ENCODE measurements at regions not wholly inside any gene's neighbourhood (a gene's known extent, or its start where the extent isn't known, plus 50 kb on each side); places are given as distances from the start of the nearest gene placed in this dataset.

GRCh38 chr3:28575746-28576613, 227.4 kb upstream of the AZI2 start:
- Mint-ChIP-seq H3K27me3 (peaks cover 70% of the 10 kb centered on the region), H3K4me1 (peaks cover 8% of the 10 kb centered on the region), H3K9me3 (no peaks in the 10 kb centered on the region), H3K27ac (no peak overlapping the region), H3K4me3 (peak overlapping the region in 1 of 2 donors; percentile 13)
- no peak for DNase-seq
- ATAC-seq = peak; percentile 41

GRCh38 chr3:28576614-28577200, 228.1 kb upstream of the AZI2 start:
- H3K27me3 Mint-ChIP-seq = peaks cover 73% of the 10 kb centered on the region
- ATAC-seq = peak; percentile 44
- H3K9me3 Mint-ChIP-seq = no peaks in the 10 kb centered on the region
- H3K4me1 Mint-ChIP-seq = peaks cover 8% of the 10 kb centered on the region
- no peak for DNase-seq
- H3K4me3 Mint-ChIP-seq = peak overlapping the region in 1 of 2 donors; percentile 13
- no peak overlapping the region for H3K27ac Mint-ChIP-seq

- Mint-ChIP-seq H3K9me3 (no peaks in the 10 kb centered on the region), H3K27me3 (peaks cover 75% of the 10 kb centered on the region), H3K4me1 (peaks cover 8% of the 10 kb centered on the region), H3K4me3 (no peak overlapping the region), H3K27ac (no peak overlapping the region)
- ATAC-seq (no peak), DNase-seq (no peak)
These were observed 229.4 kb upstream of the AZI2 start for GRCh38 chr3:28577941-28578500.

- DNase-seq (no peak), ATAC-seq (no peak)
- Mint-ChIP-seq H3K27ac (no peak overlapping the region), H3K27me3 (peaks cover 8% of the 10 kb centered on the region), H3K4me3 (no peak overlapping the region), H3K9me3 (no peaks in the 10 kb centered on the region), H3K4me1 (no peaks in the 10 kb centered on the region)
These were observed 237.7 kb upstream of the AZI2 start for GRCh38 chr3:28586325-28586724.

- no peaks in the 10 kb centered on the region for H3K27me3 Mint-ChIP-seq
- DNase-seq (no peak), ATAC-seq (no peak)
- no peaks in the 10 kb centered on the region for H3K9me3 Mint-ChIP-seq
- no peak overlapping the region for H3K27ac Mint-ChIP-seq
- no peak overlapping the region for H3K4me3 Mint-ChIP-seq
- no peaks in the 10 kb centered on the region for H3K4me1 Mint-ChIP-seq
These were observed 239.1 kb upstream of the AZI2 start for GRCh38 chr3:28587723-28588122.

- no peak for DNase-seq
- ATAC-seq = no peak
- Mint-ChIP-seq H3K27me3 (no peaks in the 10 kb centered on the region), H3K4me3 (no peak overlapping the region), H3K9me3 (no peaks in the 10 kb centered on the region), H3K4me1 (no peaks in the 10 kb centered on the region), H3K27ac (no peak overlapping the region)
These were observed 241.6 kb upstream of the AZI2 start for GRCh38 chr3:28590216-28590615.

GRCh38 chr3:28590860-28591259, 242.2 kb upstream of the AZI2 start:
- no peak for DNase-seq
- H3K27ac Mint-ChIP-seq = no peak overlapping the region
- H3K4me1 Mint-ChIP-seq = no peaks in the 10 kb centered on the region
- no peaks in the 10 kb centered on the region for H3K27me3 Mint-ChIP-seq
- no peaks in the 10 kb centered on the region for H3K9me3 Mint-ChIP-seq
- ATAC-seq = no peak
- no peak overlapping the region for H3K4me3 Mint-ChIP-seq

- no peaks in the 10 kb centered on the region for H3K27me3 Mint-ChIP-seq
- DNase-seq (no peak), ATAC-seq (no peak)
- H3K27ac Mint-ChIP-seq = no peak overlapping the region
- no peaks in the 10 kb centered on the region for H3K4me1 Mint-ChIP-seq
- H3K9me3 Mint-ChIP-seq = peaks cover 0 to 9% of the 10 kb centered on the region in 2 donors
- H3K4me3 Mint-ChIP-seq = no peak overlapping the region
These were observed 246.7 kb upstream of the AZI2 start for GRCh38 chr3:28595372-28595771.

- Mint-ChIP-seq H3K4me1 (no peaks in the 10 kb centered on the region), H3K4me3 (no peak overlapping the region), H3K27ac (no peak overlapping the region), H3K27me3 (peaks cover 9% of the 10 kb centered on the region), H3K9me3 (peaks cover 0 to 9% of the 10 kb centered on the region in 2 donors)
- ATAC-seq (no peak), DNase-seq (no peak)
These were observed 248.8 kb upstream of the AZI2 start for GRCh38 chr3:28597452-28597851.

GRCh38 chr3:28598165-28598564, 249.5 kb upstream of the AZI2 start:
- H3K4me3 Mint-ChIP-seq = no peak overlapping the region
- H3K27ac Mint-ChIP-seq = no peak overlapping the region
- H3K9me3 Mint-ChIP-seq = peaks cover 0 to 9% of the 10 kb centered on the region in 2 donors
- peaks cover 9% of the 10 kb centered on the region for H3K27me3 Mint-ChIP-seq
- ATAC-seq (no peak), DNase-seq (no peak)
- H3K4me1 Mint-ChIP-seq = no peaks in the 10 kb centered on the region

- ATAC-seq (no peak), DNase-seq (no peak)
- Mint-ChIP-seq H3K27ac (peak overlapping the region in 1 of 2 donors; percentile 56), H3K4me3 (no peak overlapping the region), H3K4me1 (no peaks in the 10 kb centered on the region), H3K27me3 (peaks cover 9% of the 10 kb centered on the region), H3K9me3 (peaks cover 0 to 9% of the 10 kb centered on the region in 2 donors)
These were observed 252.7 kb upstream of the AZI2 start for GRCh38 chr3:28601291-28601690.

GRCh38 chr3:28606283-28606682, 257.7 kb upstream of the AZI2 start:
- no peak for ATAC-seq
- Mint-ChIP-seq H3K27ac (no peak overlapping the region), H3K4me1 (no peaks in the 10 kb centered on the region), H3K9me3 (no peaks in the 10 kb centered on the region), H3K27me3 (peaks cover 2% of the 10 kb centered on the region), H3K4me3 (no peak overlapping the region)
- DNase-seq = no peak

- Mint-ChIP-seq H3K27ac (no peak overlapping the region), H3K4me3 (no peak overlapping the region), H3K4me1 (no peaks in the 10 kb centered on the region), H3K9me3 (no peaks in the 10 kb centered on the region), H3K27me3 (no peaks in the 10 kb centered on the region)
- no peak for ATAC-seq
- no peak for DNase-seq
These were observed 263.6 kb upstream of the AZI2 start for GRCh38 chr3:28612232-28612631.

- DNase-seq (no peak), ATAC-seq (no peak)
- Mint-ChIP-seq H3K4me3 (no peak overlapping the region), H3K9me3 (no peaks in the 10 kb centered on the region), H3K27ac (no peak overlapping the region), H3K27me3 (no peaks in the 10 kb centered on the region), H3K4me1 (no peaks in the 10 kb centered on the region)
These were observed 265.0 kb upstream of the AZI2 start for GRCh38 chr3:28613511-28614106.

GRCh38 chr3:28615071-28615470, 266.4 kb upstream of the AZI2 start:
- ATAC-seq = no peak
- no peak for DNase-seq
- H3K27me3 Mint-ChIP-seq = no peaks in the 10 kb centered on the region
- no peaks in the 10 kb centered on the region for H3K4me1 Mint-ChIP-seq
- H3K4me3 Mint-ChIP-seq = no peak overlapping the region
- no peaks in the 10 kb centered on the region for H3K9me3 Mint-ChIP-seq
- no peak overlapping the region for H3K27ac Mint-ChIP-seq

GRCh38 chr3:28615971-28616370, 267.3 kb upstream of the AZI2 start:
- ATAC-seq (no peak), DNase-seq (no peak)
- Mint-ChIP-seq H3K4me1 (no peaks in the 10 kb centered on the region), H3K9me3 (peaks cover 0 to 6% of the 10 kb centered on the region in 2 donors), H3K27ac (no peak overlapping the region), H3K27me3 (peaks cover 6% of the 10 kb centered on the region), H3K4me3 (no peak overlapping the region)
